HCT116 (cell line): ENCODE measurements at regions not wholly inside any gene's neighbourhood (a gene's known extent, or its start where the extent isn't known, plus 50 kb on each side); places are given as distances from the start of the nearest gene placed in this dataset.

Experiments
- ATAC-seq: fragments of 200-7000 bp; cut with Tn5 transposase; 2 replicates; pipeline ENCODE4 v1.9.1; 2020; ENCODE audit warnings: mild to moderate bottlenecking, moderate library complexity
- BruUV-seq: library from RNA; stranded (reverse); fragments of 400-500 nt; replicated peaks from 2 replicates; lab custom pipeline; 2021; lab: Mats Ljungman, UMichigan
- CTCF ChIA-PET: fragments of 300-600 bp; sonication (Branson Sonifier 250); formaldehyde crosslinking; loops from one replicate; lab custom pipeline; 2021; ENCODE audit warnings: antibody characterized with exemption; lab: Charles Lee
- POLR2A ChIA-PET: fragments of 300-600, 350-600 bp; sonication (Branson Sonifier 250); formaldehyde crosslinking; loops from one replicate; lab custom pipeline; 2021; ENCODE audit warnings: antibody characterized with exemption; lab: Charles Lee
- RAD21 ChIA-PET, 2 experiments: fragments of 300-600 bp; sonication (Branson Sonifier 250); formaldehyde crosslinking; loops; one replicate each; lab custom pipeline; 2023; ENCODE audit warnings: low total read pairs in 2 of 2; ENCODE audit not compliant: uncharacterized antibody in 2 of 2, unreplicated experiment in 2 of 2, low non-redundant PET in 1 of 2; lab: Charles Lee
- DNase-seq: peaks from one replicate; pipeline ENCODE4 v3.0.0-alpha.2; 2010; ENCODE audit warnings: low read depth, low spot score
- H2AFZ ChIP-seq: fragments of 200-600 bp; shearing (Covaris generic), sonication (generic); 2 replicates; pipeline ENCODE4 v1.6.1; 2017; ENCODE audit warnings: low read depth, mixed run types, mixed read lengths, antibody characterized with exemption, low read length; ENCODE audit not compliant: poor library complexity, severe bottlenecking
- H3K27ac ChIP-seq: 2 replicates; pipeline ENCODE4 v1.5.1; 2012; ENCODE audit warnings: low read depth, low read length
- H3K27me3 ChIP-seq: fragments of 200-600 bp; sonication (generic); 2 replicates; pipeline ENCODE4 v1.6.1; 2016; ENCODE audit warnings: mixed run types, low read length, mixed read lengths; ENCODE audit not compliant: insufficient read depth
- H3K36me3 ChIP-seq, 2 experiments: fragments of 200-500 bp in 1 of 2; fragments of 200-600 bp in 1 of 2; sonication (Bioruptor generic) in 1 of 2; sonication (generic) in 1 of 2; 2 replicates each; pipeline versions ENCODE4 v1.5.1 to v1.6.1; 2014 to 2016; ENCODE audit warnings: low read length in 2 of 2, inconsistent platforms in 1 of 2, mixed read lengths in 1 of 2, mixed run types in 1 of 2; ENCODE audit not compliant: insufficient read depth in 2 of 2, control insufficient read depth in 1 of 2
- H3K4me1 ChIP-seq, 2 experiments: fragments of 200-600 bp in 1 of 2; sonication (generic) in 1 of 2; 2 replicates each; pipeline versions ENCODE4 v1.5.1 to v1.6.1; 2012 to 2017; ENCODE audit warnings: low read length in 2 of 2, inconsistent platforms in 1 of 2, mild to moderate bottlenecking in 1 of 2, mixed read lengths in 1 of 2, mixed run types in 1 of 2, moderate library complexity in 1 of 2; ENCODE audit not compliant: insufficient read depth in 2 of 2, control insufficient read depth in 1 of 2
- H3K4me2 ChIP-seq: fragments of 200-600 bp; sonication (generic); 2 replicates; pipeline ENCODE4 v1.6.1; 2017; ENCODE audit warnings: mixed run types, low read length, mixed read lengths
- H3K4me3 ChIP-seq, 2 experiments: fragments of 200-600 bp in 1 of 2; sonication (generic) in 1 of 2; replicated peaks in 1 of 2; 2 replicates each; pipeline ENCODE4 v1.5.1; 2011 to 2016; ENCODE audit warnings: low read length in 2 of 2, control low read depth in 1 of 2, low read depth in 1 of 2, mild to moderate bottlenecking in 1 of 2, mixed read lengths in 1 of 2, mixed run types in 1 of 2
- H3K79me2 ChIP-seq: fragments of 200-600 bp; sonication (generic); 2 replicates; pipeline ENCODE4 v1.6.1; 2017; ENCODE audit warnings: mild to moderate bottlenecking, mixed run types, low read length, moderate library complexity, mixed read lengths; ENCODE audit not compliant: insufficient read depth
- H3K9ac ChIP-seq: fragments of 200-600 bp; sonication (generic); 2 replicates; pipeline ENCODE4 v1.6.1; 2016; ENCODE audit warnings: low read length, mixed read lengths
- H3K9me2 ChIP-seq: fragments of 200-600 bp; sonication (generic), shearing (Covaris generic); 2 replicates; pipeline ENCODE4 v1.6.1; 2017; ENCODE audit warnings: mixed run types, mild to moderate bottlenecking, moderate library complexity; ENCODE audit not compliant: insufficient read depth
- H3K9me3 ChIP-seq, 2 experiments: fragments of 200-500 bp in 1 of 2; fragments of 200-600 bp in 1 of 2; sonication (Bioruptor generic) in 1 of 2; sonication (generic) in 1 of 2; 2 replicates each; pipeline ENCODE4 v1.6.1; 2014 to 2017; ENCODE audit warnings: low read length in 2 of 2, mixed read lengths in 2 of 2, inconsistent platforms in 1 of 2, low read depth in 1 of 2, mild to moderate bottlenecking in 1 of 2, mixed run types in 1 of 2, moderate library complexity in 1 of 2; ENCODE audit not compliant: control insufficient read depth in 1 of 2, insufficient read depth in 1 of 2
- H4K20me1 ChIP-seq: fragments of 200-600 bp; sonication (generic), shearing (Covaris generic); 2 replicates; pipeline ENCODE4 v1.6.1; 2017; ENCODE audit warnings: mixed run types, mild to moderate bottlenecking, moderate library complexity; ENCODE audit not compliant: insufficient read depth
- ATF3 ChIP-seq: IDR thresholded peaks from 2 replicates; pipeline ENCODE4 v1.6.1; 2012
- CEBPB ChIP-seq: IDR thresholded peaks from 2 replicates; pipeline ENCODE4 v1.6.1; 2012; ENCODE audit warnings: low read depth
- CTCF ChIP-seq, 3 experiments: fragments of 200-600 bp in 1 of 3; sonication (generic) in 1 of 3; IDR thresholded peaks in 2 of 3; conservative IDR thresholded peaks in 1 of 3; 2 replicates each; pipeline ENCODE4 v1.5.1; 2012 to 2017; ENCODE audit warnings: low read depth in 2 of 3, low read length in 2 of 3, antibody characterized with exemption in 1 of 3, borderline replicate concordance in 1 of 3, control low read depth in 1 of 3, mild to moderate bottlenecking in 1 of 3, mixed read lengths in 1 of 3, mixed run types in 1 of 3, moderate library complexity in 1 of 3; ENCODE audit not compliant: insufficient read depth in 1 of 3
- EGR1 ChIP-seq: IDR thresholded peaks from 2 replicates; pipeline ENCODE4 v1.6.1; 2012; ENCODE audit warnings: low read depth
- ELF1 ChIP-seq: IDR thresholded peaks from 2 replicates; pipeline ENCODE4 v1.6.1; 2012; ENCODE audit warnings: low read depth, borderline replicate concordance
- EZH2 ChIP-seq: fragments of 200-600 bp; sonication (generic); IDR thresholded peaks from 2 replicates; pipeline ENCODE4 v1.6.1; 2017; ENCODE audit warnings: antibody characterized with exemption, mixed run types
- FOSL1 ChIP-seq: IDR thresholded peaks from 2 replicates; pipeline ENCODE4 v1.6.1; 2012; ENCODE audit warnings: low read depth
- JUND ChIP-seq: IDR thresholded peaks from 2 replicates; pipeline ENCODE4 v1.6.1; 2012
- MAX ChIP-seq: IDR thresholded peaks from 2 replicates; pipeline ENCODE4 v1.6.1; 2012
- POLR2A ChIP-seq: IDR thresholded peaks from 2 replicates; pipeline ENCODE4 v1.7.0; 2011; ENCODE audit warnings: borderline replicate concordance; ENCODE audit not compliant: insufficient read depth, insufficient read length; ENCODE audit errors: extremely low read depth
- POLR2AphosphoS5 ChIP-seq: IDR thresholded peaks from 2 replicates; pipeline ENCODE4 v1.6.1; 2011; ENCODE audit warnings: mild to moderate bottlenecking, low read depth, low read length, moderate library complexity
- REST ChIP-seq: IDR thresholded peaks from 2 replicates; pipeline ENCODE4 v1.6.1; 2012; ENCODE audit warnings: low read depth
- SP1 ChIP-seq: IDR thresholded peaks from 2 replicates; pipeline ENCODE4 v1.6.1; 2012; ENCODE audit warnings: low read depth
- SRF ChIP-seq: IDR thresholded peaks from 2 replicates; pipeline ENCODE4 v1.6.1; 2012; ENCODE audit warnings: low read depth
- TCF7L2 ChIP-seq: IDR thresholded peaks from 2 replicates; pipeline ENCODE4 v1.7.0; 2011; ENCODE audit warnings: borderline replicate concordance, inconsistent platforms; ENCODE audit not compliant: insufficient read depth, insufficient read length; ENCODE audit errors: extremely low read depth
- ZBTB33 ChIP-seq: IDR thresholded peaks from 2 replicates; pipeline ENCODE4 v1.6.1; 2011; ENCODE audit warnings: mild to moderate bottlenecking, low read length, moderate library complexity; ENCODE audit not compliant: insufficient replicate concordance; ENCODE audit errors: extremely low read depth
- intact Hi-C: fragments of 100-400 bp; cut with micrococcal nuclease; formaldehyde crosslinking; loops from 2 replicates; pipeline ENCODE4 v1.10.0; 2022

GRCh38 chr4:112889199-112889598, 160.3 kb upstream of the ANK2 start:
- no peaks in the 10 kb centered on the region for H3K4me1 ChIP-seq
- DNase-seq, result no peak
- H3K9me3 ChIP-seq, result no peaks in the 10 kb centered on the region
- RAD21 ChIA-PET, result no interaction called here
- no peaks in the 10 kb centered on the region for H3K9me2 ChIP-seq
- CTCF ChIA-PET, result no interaction called here
- no peak overlapping the region for H3K9ac ChIP-seq
- H3K27me3 ChIP-seq, result no peaks in the 10 kb centered on the region
- BruUV-seq, result no TSS peak
- no peak overlapping the region for H3K4me3 ChIP-seq
- intact Hi-C loops, result no loop called here
- no peak overlapping the region for H3K27ac ChIP-seq
- no peak overlapping the region for H3K4me2 ChIP-seq
- TF ChIP-seq ZBTB33 (no peak), FOSL1 (no peak), CEBPB (no peak), REST (no peak), MAX (no peak), TCF7L2 (no peak), ATF3 (no peak), JUND (no peak), CTCF (IDR thresholded peaks at IDR 0.05 in 2 of 3, conservative IDR thresholded peaks at IDR 0.05 in 1 of 3; ENCODE audit: borderline replicate concordance in 1 of 3, insufficient read depth in 1 of 3, low read depth in 2 of 3, low read length in 2 of 3) (no peak), POLR2A (no peak), SRF (no peak), EZH2 (no peak), SP1 (no peak), ELF1 (no peak), POLR2AphosphoS5 (no peak), EGR1 (no peak)
- no peak overlapping the region for H2AFZ ChIP-seq
- H4K20me1 ChIP-seq, result no peaks in the 10 kb centered on the region
- POLR2A ChIA-PET, result no interaction called here
- no peak for ATAC-seq
- no peaks in the 10 kb centered on the region for H3K36me3 ChIP-seq
- no peaks in the 10 kb centered on the region for H3K79me2 ChIP-seq
